GM23248 (cell line): ENCODE measurements at regions not wholly inside any gene's neighbourhood (a gene's known extent, or its start where the extent isn't known, plus 50 kb on each side); places are given as distances from the start of the nearest gene placed in this dataset.

Source experiments
- EZH2 ChIP-seq: fragments of 200-600 bp; sonication (generic); IDR thresholded peaks from 2 replicates; pipeline ENCODE4 v1.6.1; 2018; ENCODE audit warnings: antibody characterized with exemption, mild to moderate bottlenecking; ENCODE audit not compliant: insufficient read depth, poor library complexity, severe bottlenecking
- EZH2phosphoT487 ChIP-seq: fragments of 200-600 bp; sonication (generic); IDR thresholded peaks from 2 replicates; pipeline ENCODE4 v1.6.1; 2018; ENCODE audit warnings: antibody characterized with exemption, moderate library complexity, mild to moderate bottlenecking, low read depth; ENCODE audit not compliant: insufficient read depth

DNA sequence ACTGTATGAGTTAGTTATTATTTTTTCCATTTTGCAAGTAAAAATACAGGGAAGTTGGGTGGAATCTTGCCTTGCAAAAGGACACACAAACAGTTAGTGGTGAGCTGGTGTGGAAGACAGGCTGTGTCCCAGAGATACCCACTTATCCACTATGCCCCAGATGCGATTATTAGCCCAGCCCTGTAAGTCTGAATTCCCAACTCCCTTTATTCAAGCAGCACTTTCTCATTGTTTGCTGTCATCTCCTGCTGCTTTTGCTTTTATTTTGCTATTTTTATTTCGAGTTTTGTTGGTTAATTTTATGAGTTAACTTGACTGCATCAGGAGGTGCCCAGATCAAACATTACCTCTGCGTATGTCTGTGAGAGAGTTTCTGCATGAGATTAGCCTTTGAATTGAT, 239.4 kb downstream of the DOK5 start:
- TF ChIP-seq EZH2phosphoT487 (no peak), EZH2 (no peak)
